ENCODE measurements at regions not wholly inside any gene's neighbourhood (a gene's known extent, or its start where the extent isn't known, plus 50 kb on each side); places are given as distances from the start of the nearest gene placed in this dataset.

DNA sequence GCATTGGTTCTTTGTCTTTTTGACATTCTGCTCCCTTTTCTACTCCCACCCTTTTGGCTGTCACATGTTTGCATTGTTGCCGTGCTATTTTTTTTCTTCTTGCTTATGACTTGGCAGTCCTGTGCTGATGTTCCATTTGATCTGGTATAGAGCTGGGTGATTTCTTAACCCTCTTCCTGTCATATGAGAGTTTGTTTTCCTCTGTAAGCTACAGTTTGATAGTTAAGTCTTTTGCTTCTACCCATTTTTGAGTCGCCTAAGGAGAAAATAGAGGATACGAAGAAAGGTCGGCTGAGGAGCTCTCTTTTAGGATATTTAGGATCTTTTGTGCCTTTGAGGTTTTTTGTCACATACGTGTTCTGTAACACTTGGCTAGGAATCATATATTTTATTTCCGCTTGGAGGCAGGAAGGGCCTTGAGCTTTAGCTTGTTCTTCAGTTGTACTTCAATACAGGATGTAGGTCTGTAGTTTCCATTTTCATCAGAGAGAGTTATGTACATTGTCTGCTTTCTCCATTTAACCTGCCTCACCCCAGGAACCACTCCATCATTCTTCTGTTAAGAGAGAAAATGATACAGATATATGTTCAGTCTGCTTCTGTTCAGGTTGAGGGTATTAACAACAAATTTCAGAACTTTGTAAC lies 150.7 kb downstream of the BACH1 start:
- ChIA-PET CTCF (interaction anchor here (1.2 to 1.4 kb wide), 2 partner anchors 11 to 15 kb away, joined by 3 to 4 read pairs; no protein-coding TSS in a partner anchor), POLR2A (interaction anchor here (0.6 to 0.7 kb wide), 2 partner anchors 187 to 277 kb away, joined by 3 read pairs; no protein-coding TSS in a partner anchor)
- DNase-seq (ENCODE audit: extremely low spot score): no peak
- TF ChIP-seq, protein P1, sequence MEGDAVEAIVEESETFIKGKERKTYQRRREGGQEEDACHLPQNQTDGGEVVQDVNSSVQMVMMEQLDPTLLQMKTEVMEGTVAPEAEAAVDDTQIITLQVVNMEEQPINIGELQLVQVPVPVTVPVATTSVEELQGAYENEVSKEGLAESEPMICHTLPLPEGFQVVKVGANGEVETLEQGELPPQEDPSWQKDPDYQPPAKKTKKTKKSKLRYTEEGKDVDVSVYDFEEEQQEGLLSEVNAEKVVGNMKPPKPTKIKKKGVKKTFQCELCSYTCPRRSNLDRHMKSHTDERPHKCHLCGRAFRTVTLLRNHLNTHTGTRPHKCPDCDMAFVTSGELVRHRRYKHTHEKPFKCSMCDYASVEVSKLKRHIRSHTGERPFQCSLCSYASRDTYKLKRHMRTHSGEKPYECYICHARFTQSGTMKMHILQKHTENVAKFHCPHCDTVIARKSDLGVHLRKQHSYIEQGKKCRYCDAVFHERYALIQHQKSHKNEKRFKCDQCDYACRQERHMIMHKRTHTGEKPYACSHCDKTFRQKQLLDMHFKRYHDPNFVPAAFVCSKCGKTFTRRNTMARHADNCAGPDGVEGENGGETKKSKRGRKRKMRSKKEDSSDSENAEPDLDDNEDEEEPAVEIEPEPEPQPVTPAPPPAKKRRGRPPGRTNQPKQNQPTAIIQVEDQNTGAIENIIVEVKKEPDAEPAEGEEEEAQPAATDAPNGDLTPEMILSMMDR (IDR thresholded peaks at IDR 0.05; ENCODE audit: control extremely low read depth, extremely low read depth, low read depth, missing control alignments): no peak

DNA sequence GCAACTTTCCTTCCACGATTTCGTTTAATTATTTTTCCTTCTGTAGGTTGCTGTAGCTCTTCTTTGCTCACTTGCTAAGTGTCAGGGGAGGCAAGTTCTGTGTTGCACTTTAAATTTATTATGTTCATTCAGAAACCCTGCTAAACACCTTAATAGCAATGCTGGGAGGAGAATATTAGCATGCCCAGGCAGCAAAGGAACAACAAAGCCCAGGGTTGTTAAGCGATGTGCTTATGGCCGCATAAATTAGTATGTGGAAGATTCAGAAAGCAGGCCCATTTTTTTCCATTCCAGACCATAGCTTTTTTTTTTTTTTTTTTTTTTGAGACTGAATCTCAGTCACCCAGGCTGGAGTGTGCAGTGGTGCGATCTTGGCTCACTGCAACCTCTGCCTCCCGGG lies 151.3 kb downstream of the BACH1 start:
- no peak for DNase-seq (ENCODE audit: extremely low spot score)
- POLR2A ChIA-PET: interaction anchor here (0.6 to 0.7 kb wide), 2 partner anchors 186 to 277 kb away, joined by 3 read pairs; no protein-coding TSS in a partner anchor
- CTCF ChIA-PET: interaction anchor here (1.2 to 1.4 kb wide), 2 partner anchors 12 to 14 kb away, joined by 3 to 4 read pairs; no protein-coding TSS in a partner anchor
- TF ChIP-seq, protein P1 (IDR thresholded peaks at IDR 0.05; ENCODE audit: control extremely low read depth, extremely low read depth, low read depth, missing control alignments): no peak

DNA sequence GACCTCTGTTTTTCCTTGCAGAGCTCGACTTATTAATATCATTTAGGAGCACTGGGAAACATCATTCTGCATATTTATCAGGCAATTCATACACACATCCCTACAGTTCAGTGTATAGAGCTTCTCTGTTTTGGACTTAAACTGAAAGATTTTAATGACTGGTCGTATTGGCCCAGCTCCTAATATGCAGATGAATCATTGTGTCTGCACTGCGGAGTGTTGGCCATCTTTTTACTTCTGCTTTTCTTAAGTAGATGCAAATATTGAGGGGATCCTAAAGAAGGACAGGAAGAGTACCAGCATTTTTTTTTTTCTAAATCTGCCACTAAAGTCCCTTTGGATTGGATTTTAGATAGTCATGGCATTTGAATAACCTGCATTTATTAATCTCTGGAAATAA lies 154.8 kb downstream of the BACH1 start:
- TF ChIP-seq, protein P1 (IDR thresholded peaks at IDR 0.05; ENCODE audit: control extremely low read depth, extremely low read depth, low read depth, missing control alignments): no peak
- CTCF ChIA-PET: interaction anchor here (0.9 to 1.2 kb wide), 3 partner anchors 12 to 248 kb away, joined by 3 read pairs; no protein-coding TSS in a partner anchor
- no peak for DNase-seq (ENCODE audit: extremely low spot score)
- POLR2A ChIA-PET: no interaction called here

DNA sequence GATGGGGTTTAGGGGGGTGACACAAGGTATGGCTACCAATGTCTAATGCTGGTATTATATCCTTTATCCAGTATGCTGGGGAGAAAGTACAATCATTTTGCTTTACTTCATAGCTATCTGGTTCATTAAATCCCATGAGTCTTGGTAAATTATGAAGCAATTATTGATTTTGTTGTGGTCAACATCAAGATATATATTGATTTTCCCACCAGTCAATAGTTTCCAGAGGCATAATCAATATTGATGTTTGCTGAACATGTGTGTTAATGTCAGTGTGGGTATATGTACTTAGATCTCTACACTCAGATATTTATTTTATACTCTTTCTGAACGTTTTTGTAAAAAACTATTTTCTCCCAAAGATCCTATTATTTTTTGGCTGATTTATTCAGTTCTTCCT lies 155.5 kb downstream of the BACH1 start:
- ChIA-PET POLR2A (no interaction called here), CTCF (interaction anchor here (1.2 kb wide), 1 partner anchor 11 kb away, joined by 3 read pairs; no protein-coding TSS in a partner anchor)
- no peak for DNase-seq (ENCODE audit: extremely low spot score)
- TF ChIP-seq, protein P1 (IDR thresholded peaks at IDR 0.05; ENCODE audit: control extremely low read depth, extremely low read depth, low read depth, missing control alignments): no peak

DNA sequence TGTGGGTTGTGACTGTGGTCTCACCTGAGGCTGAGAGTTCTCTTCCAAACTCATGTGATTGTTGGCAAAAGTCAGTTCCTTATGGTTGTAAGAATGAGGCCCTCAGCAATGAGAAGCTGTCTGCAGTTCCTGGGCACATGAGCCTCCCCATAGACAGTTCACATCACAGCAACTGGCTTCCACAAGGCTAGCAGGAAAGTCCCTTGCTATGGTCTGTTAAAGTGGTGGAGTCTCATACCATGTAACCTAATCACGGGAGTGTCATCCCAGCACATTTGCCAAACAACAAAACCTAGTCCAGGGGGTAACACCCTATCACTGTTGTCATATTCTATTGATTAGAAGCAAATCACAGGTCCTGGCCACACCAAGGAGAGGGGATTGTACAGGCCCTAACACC lies 163.8 kb downstream of the BACH1 start:
- CTCF ChIA-PET: interaction anchor here (1.1 kb wide), 1 partner anchor 14 kb away, joined by 4 read pairs; no protein-coding TSS in a partner anchor

DNA sequence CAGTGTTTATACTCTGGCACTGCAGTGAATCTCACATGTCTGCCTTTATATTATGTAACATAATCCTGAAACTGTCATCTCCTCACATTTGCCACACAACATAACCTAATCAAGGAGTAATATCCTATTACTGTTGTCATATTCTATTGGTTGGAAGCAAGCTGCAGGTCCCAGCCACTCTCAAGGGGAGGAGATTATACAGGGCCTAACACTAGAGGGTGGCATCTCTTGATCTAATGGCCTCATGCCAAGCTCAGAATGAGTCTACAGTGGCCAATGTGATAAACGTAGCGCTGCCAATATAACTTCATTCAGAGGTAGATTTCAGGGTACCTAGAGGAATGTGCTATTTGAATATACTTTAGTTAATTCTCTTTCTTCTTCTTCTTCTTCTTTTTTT lies 166.8 kb downstream of the BACH1 start:
- POLR2A ChIA-PET: interaction anchor here (0.7 kb wide), 1 partner anchor 43 kb away, joined by 5 read pairs; no protein-coding TSS in a partner anchor
- CTCF ChIA-PET: interaction anchor here (1.1 to 1.5 kb wide), 4 partner anchors 11 to 35 kb away, joined by 3 to 5 read pairs (median 4); no protein-coding TSS in a partner anchor

More for the DNA sequence above, 163.8 kb downstream of the BACH1 start:
- TF ChIP-seq, protein P1 (IDR thresholded peaks at IDR 0.05; ENCODE audit: control extremely low read depth, extremely low read depth, low read depth, missing control alignments): no peak
- peak; percentile 19 for DNase-seq (ENCODE audit: extremely low spot score)
- POLR2A ChIA-PET: no interaction called here

More for the DNA sequence above, 166.8 kb downstream of the BACH1 start:
- TF ChIP-seq, protein P1 (IDR thresholded peaks at IDR 0.05; ENCODE audit: control extremely low read depth, extremely low read depth, low read depth, missing control alignments): no peak
- no peak for DNase-seq (ENCODE audit: extremely low spot score)
